Neural progenitor cell (in vitro differentiated cells): ENCODE measurements at regions not wholly inside any gene's neighbourhood (a gene's known extent, or its start where the extent isn't known, plus 50 kb on each side); places are given as distances from the start of the nearest gene placed in this dataset.

ENCODE experiments used
- DNase-seq: peaks from one replicate; pipeline ENCODE4 v3.0.0-alpha.2; 2016; ENCODE audit warnings: low spot score
- H2AFZ ChIP-seq: fragments of 200-600 bp; sonication (generic); replicated peaks from 2 replicates; pipeline ENCODE4 v1.6.1; 2016; ENCODE audit warnings: antibody characterized with exemption
- H3F3A ChIP-seq: fragments of 200-600 bp; sonication (generic); 2 replicates; pipeline ENCODE4 v1.6.1; 2016; ENCODE audit warnings: antibody characterized with exemption, low read depth
- H3K27ac ChIP-seq: fragments of 200-600 bp; sonication (generic); 2 replicates; pipeline ENCODE4 v1.5.1; 2016; ENCODE audit warnings: mild to moderate bottlenecking
- H3K27me3 ChIP-seq: fragments of 200-600 bp; sonication (generic); 2 replicates; pipeline ENCODE4 v1.6.1; 2016; ENCODE audit warnings: mild to moderate bottlenecking, moderate library complexity
- H3K36me3 ChIP-seq: fragments of 200-600 bp; sonication (generic); 2 replicates; pipeline ENCODE4 v1.5.1; 2016
- H3K4me1 ChIP-seq: fragments of 200-600 bp; sonication (generic); 2 replicates; pipeline ENCODE4 v1.6.1; 2016; ENCODE audit warnings: mixed run types
- H3K4me2 ChIP-seq: fragments of 200-600 bp; sonication (generic); 2 replicates; pipeline ENCODE4 v1.6.1; 2016
- H3K4me3 ChIP-seq: fragments of 200-600 bp; sonication (generic); 2 replicates; pipeline ENCODE4 v1.5.1; 2016
- H3K79me2 ChIP-seq: fragments of 200-600 bp; sonication (generic); 2 replicates; pipeline ENCODE4 v1.6.1; 2016; ENCODE audit warnings: low read depth
- H3K9ac ChIP-seq: fragments of 200-600 bp; sonication (generic); 2 replicates; pipeline ENCODE4 v1.6.1; 2016
- H3K9me3 ChIP-seq: fragments of 200-600 bp; sonication (generic); 2 replicates; pipeline ENCODE4 v1.5.1; 2016; ENCODE audit warnings: low read depth
- H4K20me1 ChIP-seq: fragments of 200-600 bp; sonication (generic); 2 replicates; pipeline ENCODE4 v1.6.1; 2016; ENCODE audit warnings: low read depth
- H3K27ac Mint-ChIP-seq: 3 replicates; pipeline ENCODE4 v1.8.0; 2021; ENCODE audit warnings: mixed read lengths
- H3K27me3 Mint-ChIP-seq: 2 replicates; pipeline ENCODE4 v1.8.0; 2022; ENCODE audit warnings: low read depth, mild to moderate bottlenecking, inconsistent platforms, moderate library complexity, mixed read lengths; ENCODE audit not compliant: insufficient read depth
- H3K36me3 Mint-ChIP-seq: 3 replicates; pipeline ENCODE4 v1.8.0; 2021; ENCODE audit warnings: mixed read lengths
- H3K4me1 Mint-ChIP-seq: 3 replicates; pipeline ENCODE4 v1.8.0; 2021; ENCODE audit warnings: mixed read lengths
- H3K4me3 Mint-ChIP-seq: 3 replicates; pipeline ENCODE4 v1.8.0; 2021; ENCODE audit warnings: mild to moderate bottlenecking, moderate library complexity, mixed read lengths
- H3K9me3 Mint-ChIP-seq: 3 replicates; pipeline ENCODE4 v1.8.0; 2020; ENCODE audit warnings: mixed read lengths
- CTCF ChIP-seq: fragments of 200-600 bp; sonication (generic); IDR thresholded peaks from 2 replicates; pipeline ENCODE4 v1.5.1; 2017; ENCODE audit warnings: antibody characterized with exemption, mild to moderate bottlenecking
- EZH2 ChIP-seq: fragments of 200-600 bp; sonication (generic); IDR thresholded peaks from 2 replicates; pipeline ENCODE4 v1.6.1; 2017; ENCODE audit warnings: antibody characterized with exemption, mild to moderate bottlenecking, moderate library complexity
- EZH2phosphoT487 ChIP-seq: fragments of 200-600 bp; sonication (generic); IDR thresholded peaks from 2 replicates; pipeline ENCODE4 v1.6.1; 2017; ENCODE audit warnings: antibody characterized with exemption

- no peak for DNase-seq
- H3K9ac ChIP-seq = no peak overlapping the region
- no peaks in the 10 kb centered on the region for H3K27me3 ChIP-seq
- no peaks in the 10 kb centered on the region for H4K20me1 ChIP-seq
- H3K4me2 ChIP-seq = no peak overlapping the region
- H2AFZ ChIP-seq = no peak overlapping the region
- no peak for TF ChIP-seq CTCF
- no peak for TF ChIP-seq EZH2phosphoT487
- TF ChIP-seq EZH2 = no peak
- no peaks in the 10 kb centered on the region for H3K79me2 ChIP-seq
- Mint-ChIP-seq H3K36me3 (no peaks in the 10 kb centered on the region), H3K9me3 (no peaks in the 10 kb centered on the region), H3K27ac (no peak overlapping the region), H3K27me3 (peaks cover 2% of the 10 kb centered on the region), H3K4me1 (no peaks in the 10 kb centered on the region), H3K4me3 (no peak overlapping the region)
- H3K36me3 ChIP-seq = no peaks in the 10 kb centered on the region
- no peaks in the 10 kb centered on the region for H3F3A ChIP-seq
- no peak overlapping the region for H3K4me3 ChIP-seq
- H3K27ac ChIP-seq = no peak overlapping the region
- H3K9me3 ChIP-seq = no peaks in the 10 kb centered on the region
- H3K4me1 ChIP-seq = no peaks in the 10 kb centered on the region
Measured at GRCh38 chr15:47493357-47494247, 223.7 kb upstream of the SEMA6D start.

- H3K27ac Mint-ChIP-seq = no peak overlapping the region
- no peaks in the 10 kb centered on the region for H3K36me3 Mint-ChIP-seq
- no peak overlapping the region for H3K4me2 ChIP-seq
- no peaks in the 10 kb centered on the region for H3K36me3 ChIP-seq
- no peak overlapping the region for H3K4me3 Mint-ChIP-seq
- no peaks in the 10 kb centered on the region for H3K9me3 Mint-ChIP-seq
- H3K4me3 ChIP-seq = no peak overlapping the region
- H3K4me1 ChIP-seq = no peaks in the 10 kb centered on the region
- no peaks in the 10 kb centered on the region for H3K27me3 ChIP-seq
- peaks cover under 1% of the 10 kb centered on the region for H3K27me3 Mint-ChIP-seq
- H3K4me1 Mint-ChIP-seq = no peaks in the 10 kb centered on the region
- H3K9me3 ChIP-seq = no peaks in the 10 kb centered on the region
- no peaks in the 10 kb centered on the region for H3F3A ChIP-seq
- no peak for DNase-seq
- no peak overlapping the region for H3K27ac ChIP-seq
- H3K79me2 ChIP-seq = no peaks in the 10 kb centered on the region
- peak; percentile 11 for TF ChIP-seq CTCF
- TF ChIP-seq EZH2phosphoT487 = no peak
- no peak overlapping the region for H2AFZ ChIP-seq
- no peak overlapping the region for H3K9ac ChIP-seq
- no peaks in the 10 kb centered on the region for H4K20me1 ChIP-seq
Measured at GRCh38 chr15:47496343-47497185, 220.7 kb upstream of the SEMA6D start.

GRCh38 chr15:47500842-47501241, 216.5 kb upstream of the SEMA6D start:
- Mint-ChIP-seq H3K27ac (no peak overlapping the region), H3K9me3 (no peaks in the 10 kb centered on the region), H3K36me3 (no peaks in the 10 kb centered on the region), H3K27me3 (no peaks in the 10 kb centered on the region), H3K4me3 (no peak overlapping the region), H3K4me1 (peaks cover 9% of the 10 kb centered on the region)
- TF ChIP-seq EZH2phosphoT487 (no peak), EZH2 (no peak), CTCF (peak; percentile 37)
- H3K4me1 ChIP-seq = no peaks in the 10 kb centered on the region
- no peak for DNase-seq
- no peak overlapping the region for H3K27ac ChIP-seq
- H3K4me2 ChIP-seq = no peak overlapping the region
- H3K4me3 ChIP-seq = no peak overlapping the region
- no peaks in the 10 kb centered on the region for H3K36me3 ChIP-seq
- H3K27me3 ChIP-seq = no peaks in the 10 kb centered on the region
- no peaks in the 10 kb centered on the region for H3K9me3 ChIP-seq
- H3K79me2 ChIP-seq = no peaks in the 10 kb centered on the region
- H3K9ac ChIP-seq = no peak overlapping the region
- no peaks in the 10 kb centered on the region for H3F3A ChIP-seq
- no peaks in the 10 kb centered on the region for H4K20me1 ChIP-seq
- H2AFZ ChIP-seq = no peak overlapping the region
